Stimulated activated CD4-positive, alpha-beta T cell treated with anti-CD3 and anti-CD28 coated beads, Interleukin-2, amount 100 ng/mL, for 48 hours (primary cell): ENCODE measurements at regions not wholly inside any gene's neighbourhood (a gene's known extent, or its start where the extent isn't known, plus 50 kb on each side); places are given as distances from the start of the nearest gene placed in this dataset.

ENCODE experiments used
- DNase-seq, 2 donors: peaks; one replicate each; pipeline ENCODE4 v3.0.0-alpha.2; 2020

- no peak for DNase-seq
Observed at GRCh38 chr3:5071061-5071460, 51.0 kb upstream of the ARL8B start.

DNA sequence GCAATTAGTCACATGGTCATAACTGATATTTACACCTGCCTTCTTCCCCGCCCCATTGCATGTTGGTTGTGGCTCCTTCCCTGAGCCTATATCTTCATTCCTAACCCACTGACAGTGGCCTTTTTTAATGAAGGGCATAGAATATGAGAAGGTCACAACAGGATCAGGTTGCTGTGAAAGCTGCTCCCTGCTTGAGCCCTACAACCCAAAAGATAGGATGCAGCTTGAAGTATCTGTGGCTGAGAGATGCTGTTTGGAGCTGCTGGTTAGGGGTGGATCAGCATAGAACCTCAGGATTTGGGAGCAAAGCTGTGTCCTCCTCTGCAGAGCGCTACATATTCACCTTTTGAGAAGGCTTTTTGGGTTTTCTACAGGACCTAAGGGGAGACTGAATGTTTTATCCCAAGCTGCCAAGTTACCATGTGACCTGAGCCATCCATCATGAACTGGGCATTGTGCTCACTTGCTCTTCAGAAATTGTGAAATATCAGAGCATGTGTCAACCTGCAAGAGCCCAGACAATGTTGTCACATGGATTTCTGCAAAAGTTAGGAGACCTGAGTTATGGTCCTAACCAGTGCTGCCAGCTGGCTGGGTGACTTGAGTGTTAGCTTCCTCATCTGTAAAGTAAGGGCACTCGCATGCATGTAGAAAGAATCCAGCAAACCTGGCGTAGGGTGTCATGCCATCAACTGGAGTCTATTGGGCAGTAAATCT is 49.8 kb upstream of the ARL8B start:
- no peak for DNase-seq
